GM19324 (cell line): ENCODE measurements at regions not wholly inside any gene's neighbourhood (a gene's known extent, or its start where the extent isn't known, plus 50 kb on each side); places are given as distances from the start of the nearest gene placed in this dataset.
"Not testable (repeated sequence)": the region's sequence is repeated elsewhere in the genome, so short reads cannot be mapped to it uniquely, and the experiment has no call there.

Experiments
- ATAC-seq: cut with Tn5 transposase; IDR thresholded peaks from one replicate; pipeline ENCODE4 v1.9.1; 2021; ENCODE audit warnings: mild to moderate bottlenecking, moderate library complexity; ENCODE audit not compliant: unreplicated experiment, low FRiP score

- no peak for ATAC-seq
Measured at GRCh38 chr15:91412138-91412928, 312.3 kb downstream of the SV2B start.

GRCh38 chr15:91413142-91413541 lies 313.1 kb downstream of the SV2B start:
- ATAC-seq = no peak

DNA sequence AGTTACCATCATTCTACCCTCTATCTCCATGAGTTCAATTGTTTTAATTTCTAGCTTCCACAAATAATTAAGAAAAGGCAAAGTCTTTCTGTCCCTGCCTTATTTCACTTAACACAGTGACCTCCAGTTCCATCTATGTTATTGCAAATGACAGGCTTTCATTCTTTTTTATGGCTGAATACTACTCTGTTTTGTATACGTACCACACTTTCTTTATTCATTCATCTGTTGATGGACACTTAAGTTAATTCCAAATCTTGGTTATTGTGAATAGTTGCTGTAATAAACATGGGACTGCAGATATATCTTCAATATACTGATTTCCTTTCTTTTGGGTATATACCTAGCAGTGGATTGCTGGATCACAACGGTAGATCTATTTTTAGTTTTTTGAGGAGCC lies 314.1 kb downstream of the SV2B start:
- no peak for ATAC-seq

GRCh38 chr15:91415258-91415657 lies 315.2 kb downstream of the SV2B start:
- ATAC-seq = not testable (repeated sequence)

DNA sequence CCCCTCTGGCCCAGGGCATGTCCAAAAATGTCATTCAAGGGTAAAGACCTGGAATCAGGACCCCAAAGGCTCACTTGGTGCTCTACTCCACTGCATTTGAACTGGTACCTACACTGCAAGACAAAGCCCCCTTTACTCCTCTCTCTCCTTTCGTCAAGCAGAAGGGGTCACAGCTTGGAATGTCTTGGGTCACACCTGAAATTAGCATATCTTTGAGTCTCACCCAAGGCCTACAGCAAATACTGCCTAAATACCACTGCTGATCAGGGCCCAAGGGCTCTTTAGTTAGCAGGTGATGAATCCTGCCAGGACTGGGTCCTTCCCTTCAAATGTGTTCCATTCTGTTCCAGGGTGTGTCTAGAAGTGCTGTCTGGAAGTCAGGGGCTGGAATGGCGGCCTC lies 320.6 kb downstream of the SV2B start:
- no peak for ATAC-seq

DNA sequence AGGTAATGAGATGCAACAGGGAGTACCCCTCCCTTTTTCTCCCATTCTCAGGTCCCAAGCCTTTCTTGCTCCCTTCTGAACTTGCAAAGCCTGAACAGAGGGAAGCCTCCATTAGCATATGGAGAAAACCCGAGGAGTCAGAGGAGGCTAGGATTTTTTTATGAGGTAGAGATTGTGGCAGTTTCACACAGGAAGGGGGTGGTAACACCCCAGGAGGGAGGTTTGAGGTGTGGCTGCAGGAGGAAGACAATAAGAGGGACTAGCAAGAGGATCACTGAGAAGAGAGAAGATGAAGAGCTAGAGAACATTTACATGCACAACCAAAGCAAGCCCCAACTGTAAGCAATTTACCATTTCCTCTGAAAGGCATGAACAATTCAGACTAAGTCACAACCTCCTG lies 322.7 kb downstream of the SV2B start:
- ATAC-seq = no peak

DNA sequence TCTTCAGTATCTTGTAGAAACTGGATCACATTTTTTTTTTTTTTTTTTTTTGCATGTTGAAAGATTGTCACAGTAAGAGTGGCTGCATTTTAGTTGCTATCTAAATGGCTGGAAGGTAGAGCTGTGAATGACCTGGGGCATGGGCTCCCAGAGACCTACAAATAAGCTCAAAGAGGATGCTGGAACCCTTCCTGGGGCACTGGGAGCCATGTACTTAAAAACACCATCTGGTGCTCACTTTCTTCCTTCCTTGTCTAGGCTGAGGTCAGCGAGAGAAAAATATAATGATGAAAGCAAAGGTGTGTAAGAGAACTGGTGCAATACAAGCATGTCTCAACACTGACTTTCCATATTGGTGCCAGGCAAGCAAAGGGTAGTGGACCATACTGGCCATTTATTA lies 323.9 kb downstream of the SV2B start:
- ATAC-seq = no peak

DNA sequence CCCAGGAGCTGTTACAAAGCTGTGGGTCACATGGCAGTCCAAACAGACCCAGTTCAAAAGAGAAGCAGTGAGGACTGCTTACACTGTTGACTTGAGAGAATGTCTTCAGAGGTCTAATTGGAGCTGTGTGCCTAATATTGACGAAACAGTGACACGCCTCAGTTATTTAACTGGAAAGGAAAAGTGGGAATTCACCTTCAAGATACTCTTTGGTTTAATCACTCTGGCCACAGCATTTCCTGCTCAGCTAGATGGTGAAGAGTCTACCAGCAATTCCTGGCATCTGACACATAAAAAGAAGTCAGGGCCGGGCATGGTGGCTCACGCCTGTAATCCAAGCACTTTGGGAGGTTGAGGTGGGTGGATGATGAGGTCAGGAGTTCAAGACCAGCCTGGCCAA lies 326.4 kb downstream of the SV2B start:
- no peak for ATAC-seq

DNA sequence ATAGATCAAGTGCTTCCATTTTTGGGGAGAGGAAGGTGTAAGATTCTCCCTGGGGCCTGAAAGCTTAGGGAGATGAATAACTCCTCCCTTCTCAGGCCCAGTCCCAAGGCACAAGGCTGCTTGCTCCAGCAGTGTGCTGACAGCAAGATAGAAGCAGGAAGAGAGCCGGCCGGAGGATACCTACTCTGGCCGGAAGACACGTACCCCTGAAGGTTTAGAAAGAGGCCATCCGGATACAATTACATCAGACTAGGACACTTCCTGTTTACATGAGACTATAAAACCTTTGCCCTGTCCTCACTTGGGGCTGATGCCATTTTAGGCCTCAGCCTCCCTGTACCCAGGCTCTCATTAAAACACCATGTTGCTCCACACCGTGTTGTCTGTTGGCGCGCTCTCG lies 329.9 kb downstream of the SV2B start:
- no peak for ATAC-seq

GRCh38 chr15:91431041-91431715 lies 331.1 kb downstream of the SV2B start:
- no peak for ATAC-seq

DNA sequence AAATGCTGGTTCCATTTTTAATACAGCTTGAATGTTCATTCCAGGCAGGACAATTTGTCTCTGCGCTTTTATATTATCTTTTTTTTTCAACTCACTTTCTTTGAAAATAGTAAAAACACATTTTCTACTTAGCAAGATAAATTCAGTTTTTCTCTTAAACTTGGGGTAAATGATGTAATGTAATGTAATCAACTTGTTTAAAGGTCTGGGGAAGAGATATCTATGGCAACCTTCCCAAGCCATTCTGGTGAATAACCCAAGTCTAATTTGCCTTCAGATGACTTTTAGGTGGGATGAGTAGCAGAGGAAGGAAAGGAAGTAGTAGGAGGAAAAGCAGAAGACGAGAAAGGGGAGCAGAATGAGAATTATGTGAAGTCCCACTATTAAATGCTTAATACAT lies 335.1 kb downstream of the SV2B start:
- no peak for ATAC-seq

DNA sequence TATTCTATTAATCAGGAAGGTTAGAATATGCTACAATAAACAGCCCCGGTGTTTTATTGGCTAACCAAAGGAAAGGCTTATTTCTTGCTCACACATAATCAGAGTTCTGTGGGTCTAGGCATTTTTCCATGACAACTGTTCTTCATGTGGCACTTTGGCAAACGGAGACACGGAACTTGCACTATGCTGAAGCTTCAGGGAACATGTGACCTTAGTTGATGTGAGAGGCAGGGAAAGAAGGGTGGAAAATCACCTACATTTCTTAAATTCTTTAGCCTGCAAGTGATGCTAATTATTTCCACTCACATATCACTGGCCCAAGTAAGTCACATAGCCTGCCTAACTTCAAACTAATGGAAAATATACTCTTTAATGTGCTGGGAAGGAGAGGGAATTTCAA lies 344.6 kb downstream of the SV2B start:
- ATAC-seq = no peak

DNA sequence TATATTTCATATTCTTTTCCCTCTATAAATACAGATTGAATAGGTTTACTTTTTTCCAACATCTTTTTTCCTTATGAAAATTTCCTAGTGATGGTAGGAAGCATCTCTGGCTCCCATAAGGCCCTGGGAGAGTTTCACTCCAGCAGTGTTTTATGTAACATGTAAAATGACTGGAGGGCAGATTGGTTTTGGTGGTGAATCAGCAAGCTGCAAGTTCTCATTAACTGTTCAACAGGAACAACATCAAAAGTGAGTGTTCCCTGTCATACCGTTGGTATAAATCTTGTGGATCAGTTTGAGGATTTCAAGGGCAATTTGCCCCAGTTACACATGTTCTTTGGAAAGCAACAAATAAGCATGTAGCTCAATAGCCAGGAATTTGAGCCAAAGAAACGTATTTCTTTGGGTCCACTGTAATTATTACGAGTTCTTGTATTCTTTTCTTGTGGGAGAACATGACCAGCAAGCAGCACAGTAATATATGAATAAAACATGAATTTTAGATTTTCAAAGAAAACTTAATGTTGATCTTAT lies 345.7 kb downstream of the SV2B start:
- no peak for ATAC-seq

GRCh38 chr15:91447991-91448644 lies 348.1 kb downstream of the SV2B start:
- ATAC-seq = no peak

DNA sequence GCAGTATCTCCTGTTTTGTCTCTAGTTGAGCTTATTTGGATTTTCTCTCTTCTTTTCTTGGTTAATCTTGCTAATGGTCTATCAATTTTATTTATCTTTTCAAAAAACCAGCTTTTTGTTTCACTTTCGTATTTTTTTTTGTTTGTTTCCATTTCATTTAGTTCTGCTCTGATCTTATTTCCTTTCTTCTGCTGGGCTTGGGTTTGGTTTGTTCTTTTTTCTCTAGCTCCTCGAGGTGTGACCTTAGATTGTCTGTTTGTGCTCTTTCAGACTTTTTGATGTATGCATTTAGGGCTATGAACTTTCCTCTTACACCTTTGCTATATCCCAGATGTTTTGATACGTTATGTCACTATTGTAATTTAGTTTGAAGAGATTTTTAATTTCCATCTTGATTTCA lies 353.3 kb downstream of the SV2B start:
- ATAC-seq = not testable (repeated sequence)

DNA sequence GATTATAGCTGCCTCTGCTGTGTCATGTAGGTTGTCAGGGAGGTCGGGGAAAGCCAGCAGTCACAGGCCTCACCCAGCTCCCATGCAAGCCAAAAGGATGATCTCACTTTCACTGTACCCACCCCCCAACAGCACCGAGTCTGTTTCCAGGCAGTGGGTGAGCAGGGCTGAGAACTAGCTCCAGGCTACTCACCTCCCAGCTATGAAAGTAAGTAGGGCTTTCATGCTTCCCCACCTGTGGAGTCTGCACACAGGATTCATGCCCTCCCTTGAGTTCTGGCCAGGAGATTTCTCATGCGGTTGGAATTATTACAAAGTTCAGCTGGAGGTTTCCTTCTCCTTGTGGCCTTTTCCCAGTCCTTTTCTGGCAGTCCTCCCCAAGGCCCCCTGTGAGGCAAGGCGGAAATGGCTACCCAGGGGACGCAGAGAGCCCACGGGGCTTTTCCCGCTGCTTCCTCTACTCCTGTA lies 356.2 kb downstream of the SV2B start:
- ATAC-seq = no peak

GRCh38 chr15:91456921-91457320 lies 356.9 kb downstream of the SV2B start:
- no peak for ATAC-seq

DNA sequence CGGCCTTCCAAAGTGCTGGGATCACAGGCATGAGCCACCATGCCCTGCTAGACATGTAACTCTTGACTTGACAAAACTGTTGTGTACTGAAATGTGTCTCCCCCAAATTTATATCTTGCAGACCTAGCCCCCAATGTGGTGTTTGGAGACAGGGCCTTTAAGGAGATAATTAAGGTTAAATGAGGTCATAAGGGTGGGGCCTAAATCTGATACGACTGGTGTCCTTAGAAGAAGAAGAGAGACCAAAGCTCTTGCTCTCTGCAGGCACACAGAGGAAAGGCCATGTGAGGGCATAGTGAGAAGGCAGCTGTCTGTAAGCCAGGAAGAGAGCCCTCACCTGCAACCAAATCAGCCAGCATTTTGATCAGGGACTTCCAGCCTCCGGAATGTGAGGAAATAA lies 361.3 kb downstream of the SV2B start:
- ATAC-seq = no peak

- no peak for ATAC-seq
Measured at GRCh38 chr15:91465086-91465485, 365.0 kb downstream of the SV2B start.

DNA sequence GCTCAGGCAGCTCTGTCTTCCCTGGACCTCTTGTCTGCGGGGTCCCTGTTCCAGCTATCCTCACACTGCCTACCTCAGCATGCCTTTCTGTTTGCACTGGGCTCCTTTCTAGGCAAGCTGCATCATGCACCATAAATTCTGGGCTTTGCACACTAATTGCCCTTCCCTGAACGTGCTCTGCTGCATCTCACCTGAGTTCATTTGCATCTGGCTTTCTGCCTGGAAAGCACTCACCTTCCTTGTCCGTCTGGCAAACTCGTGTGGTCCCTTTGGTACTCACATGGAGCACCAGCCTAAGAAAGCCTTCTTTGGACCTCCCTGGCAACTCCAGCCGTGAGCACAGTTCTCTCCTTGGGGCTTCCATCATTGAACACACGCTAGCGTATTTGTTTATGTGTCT lies 365.6 kb downstream of the SV2B start:
- ATAC-seq = no peak

DNA sequence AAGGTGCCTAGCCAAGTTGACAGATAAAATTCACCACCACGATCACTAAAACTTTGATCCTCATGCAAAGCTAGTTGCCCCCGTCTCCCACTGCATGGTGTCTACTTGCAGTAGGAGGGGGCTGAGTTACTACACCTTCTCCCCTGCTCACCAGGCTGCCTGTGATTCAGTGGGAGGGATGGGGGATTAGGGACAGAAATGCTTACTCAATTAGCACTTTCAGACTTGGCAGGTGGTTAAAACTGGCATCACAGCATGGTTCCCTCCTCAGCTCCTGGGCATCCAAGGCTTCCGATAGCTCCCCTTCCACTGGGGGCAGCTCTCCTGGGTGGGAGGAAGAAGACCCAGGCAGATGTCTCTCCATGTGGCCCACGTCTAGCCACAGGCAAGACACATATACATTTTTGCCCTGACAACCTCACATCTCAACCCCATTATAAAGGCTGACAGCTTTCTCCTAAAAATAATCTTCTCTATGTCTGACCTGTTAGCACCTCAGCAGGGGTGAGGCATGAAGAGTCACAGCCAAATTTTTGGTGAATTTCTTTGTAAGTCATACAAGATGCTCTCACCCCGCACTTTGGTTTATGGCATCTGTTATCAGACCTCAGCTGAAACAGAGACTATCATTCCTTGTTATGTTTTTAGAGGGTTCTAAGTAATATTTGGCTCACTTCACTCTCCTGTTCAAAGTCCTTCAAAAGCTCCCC lies 369.0 kb downstream of the SV2B start:
- ATAC-seq = no peak
